Colonic mucosa (tissue), 4 donors: ENCODE measurements at regions not wholly inside any gene's neighbourhood (a gene's known extent, or its start where the extent isn't known, plus 50 kb on each side); places are given as distances from the start of the nearest gene placed in this dataset.

ENCODE experiments used
- DNase-seq: peaks from one replicate; pipeline ENCODE4 v3.0.0-alpha.2; 2020
- H3K27ac ChIP-seq: fragments of 200-600 bp; one replicate; pipeline ENCODE4 v1.8.0; 2021
- H3K27me3 ChIP-seq: fragments of 200-600 bp; one replicate; pipeline ENCODE4 v1.8.0; 2021
- H3K36me3 ChIP-seq: fragments of 200-600 bp; one replicate; pipeline ENCODE4 v1.8.0; 2021
- H3K4me1 ChIP-seq: fragments of 200-600 bp; one replicate; pipeline ENCODE4 v1.8.0; 2021; ENCODE audit warnings: mild to moderate bottlenecking
- H3K4me3 ChIP-seq: fragments of 200-600 bp; one replicate; pipeline ENCODE4 v1.8.0; 2021
- H3K9ac ChIP-seq, 2 donors: one replicate each; pipeline ENCODE4 v1.7.0; 2013; ENCODE audit warnings: control low read depth in 2 of 2, low read depth in 2 of 2, low read length in 2 of 2
- H3K9me3 ChIP-seq: fragments of 200-600 bp; one replicate; pipeline ENCODE4 v1.8.0; 2021
- intact Hi-C: fragments of 100-400 bp; cut with DNase I; formaldehyde crosslinking; loops from one replicate; pipeline ENCODE4 v1.14.1; 2022
- TF ChIP-seq, protein P1 (sequence below): fragments of 200-600 bp; IDR thresholded peaks from one replicate; pipeline ENCODE4 v1.8.0; 2022; ENCODE audit warnings: antibody characterized with exemption, mild to moderate bottlenecking
- donor health status: healthy.
- donor health status: DM: no; HTN: no; CAD: no.
- donor health status: DM: no; HTN: no; CAD: no.

DNA sequence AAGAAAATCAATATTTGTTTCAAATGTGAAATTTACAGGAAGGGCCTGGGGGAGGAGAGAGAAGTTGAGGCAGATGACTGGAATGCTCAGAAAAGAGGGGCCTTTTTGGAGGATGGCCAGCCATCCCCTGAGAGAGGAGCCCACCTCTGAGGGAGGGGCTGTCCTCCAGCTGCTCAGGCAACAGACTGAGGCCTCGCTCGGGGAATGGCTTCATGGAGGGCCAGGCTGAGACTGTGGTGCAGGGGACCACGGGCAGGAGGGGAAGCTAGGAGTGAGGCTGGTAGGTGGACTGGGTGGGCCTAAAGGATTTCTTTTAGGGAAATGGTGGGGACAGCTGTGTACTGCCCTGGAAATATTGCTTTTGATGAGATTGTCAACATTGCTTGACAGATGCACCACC lies 73.5 kb upstream of the CADM1 start:
- no peaks in the 10 kb centered on the region for H3K36me3 ChIP-seq

DNA sequence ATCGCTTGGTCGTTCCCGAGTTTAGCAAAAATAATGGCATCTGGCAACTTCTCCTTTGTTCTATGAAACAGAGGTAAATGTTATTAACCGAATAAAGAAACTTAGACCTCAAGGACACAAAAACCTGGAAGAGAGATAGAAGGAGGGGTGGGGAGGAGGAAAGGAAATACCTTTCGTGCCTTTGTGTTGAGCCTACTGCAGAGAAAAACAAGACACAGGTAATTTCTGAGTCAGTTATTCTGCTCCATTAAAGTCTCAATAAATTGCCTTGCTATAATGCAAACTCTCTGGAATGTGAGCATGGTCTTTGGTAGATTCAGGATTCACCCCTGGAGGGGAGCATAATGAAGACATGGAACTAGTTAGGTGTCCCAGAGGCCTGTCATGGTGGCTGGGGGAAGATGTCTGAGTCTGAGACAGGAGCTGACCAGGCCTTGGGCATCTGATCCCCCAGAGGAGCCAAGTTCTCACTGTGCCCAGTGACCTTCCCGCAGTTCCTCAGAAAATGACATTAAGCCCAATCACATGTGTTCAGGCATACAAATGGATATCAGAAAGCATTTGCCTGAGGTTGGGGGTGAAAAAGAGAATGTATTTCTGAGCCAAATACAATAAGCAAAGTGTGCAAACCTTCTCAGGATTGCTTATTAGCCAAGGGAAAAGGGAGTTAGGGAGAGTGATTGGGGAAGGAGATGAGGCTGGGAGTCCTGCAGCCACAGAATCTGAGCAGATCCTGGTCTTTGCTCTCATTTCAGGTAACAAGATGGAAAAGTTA lies 72.6 kb upstream of the CADM1 start:
- TF ChIP-seq, protein P1, sequence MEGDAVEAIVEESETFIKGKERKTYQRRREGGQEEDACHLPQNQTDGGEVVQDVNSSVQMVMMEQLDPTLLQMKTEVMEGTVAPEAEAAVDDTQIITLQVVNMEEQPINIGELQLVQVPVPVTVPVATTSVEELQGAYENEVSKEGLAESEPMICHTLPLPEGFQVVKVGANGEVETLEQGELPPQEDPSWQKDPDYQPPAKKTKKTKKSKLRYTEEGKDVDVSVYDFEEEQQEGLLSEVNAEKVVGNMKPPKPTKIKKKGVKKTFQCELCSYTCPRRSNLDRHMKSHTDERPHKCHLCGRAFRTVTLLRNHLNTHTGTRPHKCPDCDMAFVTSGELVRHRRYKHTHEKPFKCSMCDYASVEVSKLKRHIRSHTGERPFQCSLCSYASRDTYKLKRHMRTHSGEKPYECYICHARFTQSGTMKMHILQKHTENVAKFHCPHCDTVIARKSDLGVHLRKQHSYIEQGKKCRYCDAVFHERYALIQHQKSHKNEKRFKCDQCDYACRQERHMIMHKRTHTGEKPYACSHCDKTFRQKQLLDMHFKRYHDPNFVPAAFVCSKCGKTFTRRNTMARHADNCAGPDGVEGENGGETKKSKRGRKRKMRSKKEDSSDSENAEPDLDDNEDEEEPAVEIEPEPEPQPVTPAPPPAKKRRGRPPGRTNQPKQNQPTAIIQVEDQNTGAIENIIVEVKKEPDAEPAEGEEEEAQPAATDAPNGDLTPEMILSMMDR, result no peak
- Histone ChIP-seq H3K4me1 (no peaks in the 10 kb centered on the region), H3K27ac (no peak overlapping the region), H3K9me3 (no peaks in the 10 kb centered on the region), H3K27me3 (no peaks in the 10 kb centered on the region), H3K9ac (no peak overlapping the region), H3K36me3 (no peaks in the 10 kb centered on the region), H3K4me3 (no peak overlapping the region)
- intact Hi-C loops, result no loop called here
- DNase-seq, result no peak

More for the DNA sequence above, 73.5 kb upstream of the CADM1 start:
- no peak overlapping the region for H3K9ac ChIP-seq
- H3K27ac ChIP-seq, result no peak overlapping the region
- no peaks in the 10 kb centered on the region for H3K4me1 ChIP-seq
- TF ChIP-seq, protein P1, result no peak
- intact Hi-C loops, result no loop called here
- no peaks in the 10 kb centered on the region for H3K27me3 ChIP-seq
- H3K9me3 ChIP-seq, result no peaks in the 10 kb centered on the region
- no peak for DNase-seq
- H3K4me3 ChIP-seq, result no peak overlapping the region

DNA sequence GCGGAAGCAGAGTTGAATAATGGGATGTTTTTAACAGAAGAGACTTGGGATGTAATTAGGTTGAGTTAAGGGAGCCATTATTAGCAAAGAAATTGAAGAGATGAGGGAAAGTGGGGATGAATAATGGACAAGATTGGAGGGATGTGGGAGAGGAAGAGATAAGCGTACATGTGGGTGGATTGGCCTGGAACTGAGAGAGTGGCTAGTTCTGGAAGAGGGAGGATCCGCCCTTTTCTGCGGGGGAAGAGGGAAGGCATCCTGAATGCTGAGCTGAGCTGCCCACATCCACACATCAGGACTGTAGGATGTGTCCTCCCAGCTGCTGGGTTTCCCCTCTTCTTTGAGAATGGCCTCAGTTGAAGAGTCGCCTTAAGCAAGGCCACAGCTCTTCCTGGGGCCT lies 68.3 kb upstream of the CADM1 start:
- Histone ChIP-seq H3K27ac (no peak overlapping the region), H3K36me3 (no peaks in the 10 kb centered on the region), H3K9me3 (no peaks in the 10 kb centered on the region), H3K4me1 (no peaks in the 10 kb centered on the region), H3K27me3 (no peaks in the 10 kb centered on the region), H3K9ac (no peak overlapping the region), H3K4me3 (no peak overlapping the region)
- intact Hi-C loops, result no loop called here
- no peak for DNase-seq
- TF ChIP-seq, protein P1, result no peak

DNA sequence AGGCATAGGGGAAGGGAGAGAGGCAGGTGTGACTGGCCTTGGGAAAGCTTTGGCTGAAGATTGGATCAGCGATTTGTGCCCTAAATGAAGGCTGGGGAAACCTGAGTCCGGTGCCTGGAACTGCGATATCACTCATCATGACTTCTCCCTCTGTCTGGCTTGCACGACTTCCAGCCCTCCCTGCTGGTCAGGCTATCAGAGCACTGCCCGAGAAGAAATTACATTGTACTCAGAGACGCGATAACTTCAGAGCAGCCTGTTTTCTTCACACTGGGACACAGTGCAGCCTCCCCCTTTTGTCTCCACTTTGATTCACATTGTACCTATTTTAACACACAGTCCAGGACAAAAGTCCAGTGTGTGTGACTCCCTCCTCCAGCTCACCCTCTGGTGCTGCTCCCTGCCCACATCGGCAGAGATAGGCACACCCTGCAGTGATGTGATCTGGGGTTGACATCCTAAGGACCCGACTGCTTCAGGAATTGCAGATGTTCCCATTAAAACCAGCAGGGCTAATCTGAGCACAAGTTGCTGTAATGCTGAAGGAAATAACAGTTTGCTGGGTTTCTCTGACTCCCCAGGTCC lies 62.1 kb upstream of the CADM1 start:
- intact Hi-C loops, result no loop called here
- Histone ChIP-seq H3K9ac (no peak overlapping the region), H3K36me3 (no peaks in the 10 kb centered on the region), H3K4me3 (no peak overlapping the region), H3K4me1 (no peaks in the 10 kb centered on the region), H3K27me3 (no peaks in the 10 kb centered on the region), H3K9me3 (no peaks in the 10 kb centered on the region), H3K27ac (no peak overlapping the region)
- TF ChIP-seq, protein P1, result no peak
- no peak for DNase-seq

DNA sequence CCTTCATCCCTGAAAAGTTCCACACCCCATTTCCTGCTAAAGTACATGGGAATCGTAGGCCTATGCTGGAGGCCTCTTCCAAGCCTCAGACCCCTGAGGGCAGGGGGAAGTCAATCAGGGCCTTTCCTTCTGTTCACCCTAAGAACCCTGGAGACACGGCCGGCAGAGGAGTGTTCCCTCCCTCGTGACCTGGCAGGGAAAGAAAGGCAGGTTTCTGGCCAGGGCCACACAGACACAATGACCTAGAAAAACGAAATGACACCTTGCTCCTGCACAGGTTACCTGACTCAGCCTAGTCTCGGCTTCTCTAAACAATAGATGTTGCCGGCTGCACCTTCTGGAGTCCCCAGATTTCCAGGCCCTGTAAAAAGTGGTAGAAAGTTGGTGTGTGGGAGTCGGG lies 60.6 kb upstream of the CADM1 start:
- intact Hi-C loops, result no loop called here

More for the DNA sequence above, 60.6 kb upstream of the CADM1 start:
- Histone ChIP-seq H3K9ac (no peak overlapping the region), H3K4me1 (no peaks in the 10 kb centered on the region), H3K4me3 (no peak overlapping the region), H3K27ac (no peak overlapping the region), H3K36me3 (no peaks in the 10 kb centered on the region), H3K9me3 (no peaks in the 10 kb centered on the region), H3K27me3 (no peaks in the 10 kb centered on the region)
- no peak for DNase-seq
- TF ChIP-seq, protein P1, result no peak
